K562 (cell line): ENCODE measurements at regions not wholly inside any gene's neighbourhood (a gene's known extent, or its start where the extent isn't known, plus 50 kb on each side); places are given as distances from the start of the nearest gene placed in this dataset.

Source experiments
- GATA2 ChIP-seq: sonication (generic); formaldehyde crosslinking; IDR thresholded peaks from 2 replicates; pipeline ENCODE4 v1.4.0; 2020; ENCODE audit warnings: mild to moderate bottlenecking, missing genetic modification reagents
- ILF3 ChIP-seq: fragments of 450-650 bp; IDR thresholded peaks from 2 replicates; pipeline ENCODE4 v1.6.1; 2018; ENCODE audit warnings: antibody characterized with exemption, mild to moderate bottlenecking, moderate library complexity, borderline replicate concordance
- MTA1 ChIP-seq: fragments of 450-650 bp; IDR thresholded peaks from 2 replicates; pipeline ENCODE4 v1.6.1; 2017; ENCODE audit warnings: borderline replicate concordance
- NCOA1 ChIP-seq: fragments of 450-650 bp; IDR thresholded peaks from 2 replicates; pipeline ENCODE4 v1.6.1; 2016; ENCODE audit warnings: low read depth
- ZNF354B ChIP-seq: fragments of 250-450 bp; sonication (Bioruptor Pico); IDR thresholded peaks from 2 replicates; pipeline ENCODE4 v1.4.0; 2020
- TF ChIP-seq, protein P1 (sequence below), 3 experiments: IDR thresholded peaks in 2 of 3; conservative IDR thresholded peaks in 1 of 3; 2 replicates each; pipeline ENCODE4 v1.5.1; 2011 to 2012; ENCODE audit warnings: low read length in 3 of 3, mild to moderate bottlenecking in 3 of 3, control low read depth in 2 of 3, improper control_type of control experiment in 1 of 3, inconsistent platforms in 1 of 3, low read depth in 1 of 3, mixed read lengths in 1 of 3, moderate library complexity in 1 of 3; ENCODE audit not compliant: insufficient read depth in 2 of 3

DNA sequence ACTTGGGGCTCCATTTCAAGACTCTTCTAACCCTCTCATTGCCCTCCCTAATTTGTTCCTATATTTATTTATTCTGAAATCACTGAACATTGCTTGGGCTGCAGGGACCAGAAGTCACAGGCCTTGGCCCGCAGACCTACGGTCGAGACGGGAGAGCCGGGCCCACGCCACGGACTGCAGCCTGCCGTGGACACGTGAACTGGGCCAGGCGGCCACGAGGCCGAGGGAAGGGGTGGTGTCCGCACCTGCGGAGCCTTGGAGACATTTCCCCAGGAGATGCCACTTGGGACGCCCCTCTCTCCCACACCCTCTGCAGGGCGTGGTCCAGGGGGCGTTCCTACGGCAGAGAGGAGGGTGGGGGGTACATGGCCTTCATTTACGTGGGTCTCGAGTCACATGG is 463.9 kb downstream of the ICE1 start:
- no peak for TF ChIP-seq ZNF354B
- no peak for TF ChIP-seq MTA1
- TF ChIP-seq NCOA1, result no peak
- no peak for TF ChIP-seq ILF3
- TF ChIP-seq, protein P1, sequence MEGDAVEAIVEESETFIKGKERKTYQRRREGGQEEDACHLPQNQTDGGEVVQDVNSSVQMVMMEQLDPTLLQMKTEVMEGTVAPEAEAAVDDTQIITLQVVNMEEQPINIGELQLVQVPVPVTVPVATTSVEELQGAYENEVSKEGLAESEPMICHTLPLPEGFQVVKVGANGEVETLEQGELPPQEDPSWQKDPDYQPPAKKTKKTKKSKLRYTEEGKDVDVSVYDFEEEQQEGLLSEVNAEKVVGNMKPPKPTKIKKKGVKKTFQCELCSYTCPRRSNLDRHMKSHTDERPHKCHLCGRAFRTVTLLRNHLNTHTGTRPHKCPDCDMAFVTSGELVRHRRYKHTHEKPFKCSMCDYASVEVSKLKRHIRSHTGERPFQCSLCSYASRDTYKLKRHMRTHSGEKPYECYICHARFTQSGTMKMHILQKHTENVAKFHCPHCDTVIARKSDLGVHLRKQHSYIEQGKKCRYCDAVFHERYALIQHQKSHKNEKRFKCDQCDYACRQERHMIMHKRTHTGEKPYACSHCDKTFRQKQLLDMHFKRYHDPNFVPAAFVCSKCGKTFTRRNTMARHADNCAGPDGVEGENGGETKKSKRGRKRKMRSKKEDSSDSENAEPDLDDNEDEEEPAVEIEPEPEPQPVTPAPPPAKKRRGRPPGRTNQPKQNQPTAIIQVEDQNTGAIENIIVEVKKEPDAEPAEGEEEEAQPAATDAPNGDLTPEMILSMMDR (IDR thresholded peaks at IDR 0.05 in 2 of 3, conservative IDR thresholded peaks at IDR 0.05 in 1 of 3; ENCODE audit: insufficient read depth in 2 of 3, low read depth in 1 of 3, low read length in 3 of 3), result no peak
- TF ChIP-seq GATA2 (CRISPR knock-in tag), result no peak
